Cardiac muscle cell (in vitro differentiated cells and primary cell): ENCODE measurements at regions not wholly inside any gene's neighbourhood (a gene's known extent, or its start where the extent isn't known, plus 50 kb on each side); places are given as distances from the start of the nearest gene placed in this dataset.

Source experiments
- DNase-seq, 2 donors: peaks; one replicate each; pipeline versions ENCODE4 v3.0.0 to v3.0.0-alpha.2; 2010 to 2017; ENCODE audit warnings: low read depth in 1 of 2, low spot score in 1 of 2
- H3K27ac ChIP-seq: fragments of 200-600 bp; sonication (generic); 2 replicates; pipeline ENCODE4 v1.5.1; 2016
- H3K27me3 ChIP-seq: fragments of 200-600 bp; sonication (generic); 2 replicates; pipeline ENCODE4 v1.6.0; 2016; ENCODE audit warnings: control low read depth
- H3K36me3 ChIP-seq: fragments of 200-600 bp; sonication (generic); 2 replicates; pipeline ENCODE4 v1.5.1; 2016; ENCODE audit warnings: control low read depth
- H3K4me1 ChIP-seq: fragments of 200-600 bp; sonication (generic); 2 replicates; pipeline ENCODE4 v1.8.1; 2017; ENCODE audit warnings: low read depth, mild to moderate bottlenecking, mixed run types
- H3K4me3 ChIP-seq: fragments of 200-600 bp; sonication (generic); 2 replicates; pipeline ENCODE4 v1.5.1; 2016; ENCODE audit warnings: mild to moderate bottlenecking
- H3K9me3 ChIP-seq: fragments of 200-600 bp; sonication (generic); 2 replicates; pipeline ENCODE4 v1.5.1; 2017; ENCODE audit warnings: low read depth, mild to moderate bottlenecking, control low read depth
- TF ChIP-seq, protein P1 (sequence below): IDR thresholded peaks from 2 replicates; pipeline ENCODE4 v1.5.1; 2012; ENCODE audit warnings: low read depth, mild to moderate bottlenecking, low read length

DNA sequence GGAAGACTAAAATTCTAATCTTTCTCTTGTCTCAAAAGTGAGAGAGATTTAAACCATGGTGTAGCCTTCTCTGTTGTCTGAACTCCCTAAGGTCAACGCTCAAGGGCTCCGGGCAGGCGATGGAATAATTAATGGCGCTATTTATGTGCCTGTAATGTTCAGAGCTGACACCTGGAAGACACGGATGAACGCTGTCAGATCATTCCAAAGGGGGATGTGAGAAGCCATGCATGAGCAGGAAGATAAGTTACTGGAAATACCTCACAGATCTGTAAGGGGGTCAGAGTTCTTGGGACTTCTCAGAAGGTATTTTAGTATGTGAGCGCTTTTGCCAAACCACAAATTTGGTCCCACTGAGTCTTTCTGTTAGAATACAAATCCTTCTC is 73.3 kb upstream of the MTPN start:
- Histone ChIP-seq H3K36me3 (no peaks in the 10 kb centered on the region), H3K4me3 (no peak overlapping the region), H3K9me3 (no peaks in the 10 kb centered on the region), H3K4me1 (peaks cover 12% of the 10 kb centered on the region), H3K27me3 (no peaks in the 10 kb centered on the region), H3K27ac (peak overlapping the region; percentile 68)
- DNase-seq, result no peak
- TF ChIP-seq, protein P1, sequence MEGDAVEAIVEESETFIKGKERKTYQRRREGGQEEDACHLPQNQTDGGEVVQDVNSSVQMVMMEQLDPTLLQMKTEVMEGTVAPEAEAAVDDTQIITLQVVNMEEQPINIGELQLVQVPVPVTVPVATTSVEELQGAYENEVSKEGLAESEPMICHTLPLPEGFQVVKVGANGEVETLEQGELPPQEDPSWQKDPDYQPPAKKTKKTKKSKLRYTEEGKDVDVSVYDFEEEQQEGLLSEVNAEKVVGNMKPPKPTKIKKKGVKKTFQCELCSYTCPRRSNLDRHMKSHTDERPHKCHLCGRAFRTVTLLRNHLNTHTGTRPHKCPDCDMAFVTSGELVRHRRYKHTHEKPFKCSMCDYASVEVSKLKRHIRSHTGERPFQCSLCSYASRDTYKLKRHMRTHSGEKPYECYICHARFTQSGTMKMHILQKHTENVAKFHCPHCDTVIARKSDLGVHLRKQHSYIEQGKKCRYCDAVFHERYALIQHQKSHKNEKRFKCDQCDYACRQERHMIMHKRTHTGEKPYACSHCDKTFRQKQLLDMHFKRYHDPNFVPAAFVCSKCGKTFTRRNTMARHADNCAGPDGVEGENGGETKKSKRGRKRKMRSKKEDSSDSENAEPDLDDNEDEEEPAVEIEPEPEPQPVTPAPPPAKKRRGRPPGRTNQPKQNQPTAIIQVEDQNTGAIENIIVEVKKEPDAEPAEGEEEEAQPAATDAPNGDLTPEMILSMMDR, result no peak

DNA sequence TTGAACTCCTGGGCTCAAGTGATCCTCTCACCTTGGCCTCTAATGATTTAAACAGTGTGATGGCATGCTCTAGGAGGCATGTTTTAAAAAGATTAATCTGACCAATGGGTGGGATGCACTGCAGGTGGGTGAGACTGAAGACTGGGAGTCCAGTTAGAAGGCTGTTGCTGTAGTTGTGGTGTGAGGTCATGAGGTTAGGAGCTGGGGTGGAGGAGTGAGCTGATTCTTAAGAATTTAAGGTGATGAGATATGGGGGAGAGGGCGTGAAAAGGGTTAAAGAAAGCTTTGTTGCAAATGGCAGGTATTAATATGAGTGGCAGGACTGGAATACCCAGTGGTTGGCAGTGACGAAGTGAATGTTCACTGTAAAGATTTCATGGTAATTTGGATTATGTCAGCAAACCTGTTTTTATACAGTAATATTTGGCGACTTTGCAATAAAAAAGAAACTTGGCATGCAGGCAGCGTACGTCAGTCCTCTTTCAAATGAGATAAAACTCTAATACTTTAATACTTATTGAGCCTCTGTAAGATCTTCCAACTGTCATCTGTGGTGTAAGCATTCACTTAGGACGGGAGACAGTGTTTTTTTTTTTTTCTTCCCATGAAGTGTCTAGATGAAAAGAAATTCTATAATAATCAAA is 72.8 kb upstream of the MTPN start:
- Histone ChIP-seq H3K4me3 (no peak overlapping the region), H3K36me3 (no peaks in the 10 kb centered on the region), H3K9me3 (no peaks in the 10 kb centered on the region), H3K27me3 (no peaks in the 10 kb centered on the region), H3K4me1 (peaks cover 12% of the 10 kb centered on the region), H3K27ac (no peak overlapping the region)
- TF ChIP-seq, protein P1, result no peak
- peak in 1 of 2 donors; percentile 10 for DNase-seq

DNA sequence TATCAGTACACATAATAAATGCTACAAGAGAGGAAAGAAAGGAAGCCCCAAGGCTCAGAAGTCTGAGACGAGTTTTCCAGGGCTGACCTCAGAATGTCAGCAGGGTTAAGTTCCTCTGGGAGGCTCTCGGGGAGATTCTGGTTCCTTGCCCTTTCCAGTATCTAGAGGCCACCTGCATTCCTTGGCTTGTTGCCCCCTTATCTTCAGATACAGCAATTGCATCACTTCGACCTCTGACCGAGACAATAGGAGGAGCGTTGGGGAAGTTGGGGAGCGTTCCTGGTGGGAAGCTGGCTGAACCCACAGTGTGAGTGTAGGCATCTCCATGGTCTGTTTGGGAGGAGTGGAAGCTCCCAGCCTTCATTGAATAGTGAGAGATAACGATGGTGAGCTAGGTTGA is 72.0 kb upstream of the MTPN start:
- Histone ChIP-seq H3K27me3 (no peaks in the 10 kb centered on the region), H3K27ac (no peak overlapping the region), H3K4me1 (peaks cover 12% of the 10 kb centered on the region), H3K9me3 (no peaks in the 10 kb centered on the region), H3K36me3 (no peaks in the 10 kb centered on the region), H3K4me3 (no peak overlapping the region)
- TF ChIP-seq, protein P1, result no peak
- DNase-seq, result no peak

DNA sequence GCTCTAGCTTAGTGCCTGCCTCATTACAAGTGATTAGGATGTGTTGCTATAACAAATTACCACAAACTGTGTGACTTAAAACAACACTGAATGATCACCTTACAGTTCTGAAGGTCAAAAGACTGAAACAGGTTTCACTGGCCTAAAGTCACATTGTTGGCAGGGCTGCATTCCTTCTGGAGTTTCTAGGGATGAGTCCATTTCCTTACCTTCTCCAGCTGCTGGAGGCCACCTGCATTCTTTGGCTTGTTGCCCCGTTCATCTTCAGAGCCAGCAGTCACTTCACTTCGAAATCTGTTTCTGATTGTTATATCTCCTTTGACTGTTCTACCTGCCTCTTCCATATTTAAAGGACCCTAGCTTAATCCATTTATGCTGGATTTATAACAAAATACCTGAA is 69.4 kb upstream of the MTPN start:
- H3K4me3 ChIP-seq, result no peak overlapping the region
- TF ChIP-seq, protein P1, result no peak
- no peaks in the 10 kb centered on the region for H3K9me3 ChIP-seq
- H3K4me1 ChIP-seq, result peaks cover 12% of the 10 kb centered on the region
- no peak for DNase-seq
- no peak overlapping the region for H3K27ac ChIP-seq
- no peaks in the 10 kb centered on the region for H3K27me3 ChIP-seq
- H3K36me3 ChIP-seq, result no peaks in the 10 kb centered on the region

DNA sequence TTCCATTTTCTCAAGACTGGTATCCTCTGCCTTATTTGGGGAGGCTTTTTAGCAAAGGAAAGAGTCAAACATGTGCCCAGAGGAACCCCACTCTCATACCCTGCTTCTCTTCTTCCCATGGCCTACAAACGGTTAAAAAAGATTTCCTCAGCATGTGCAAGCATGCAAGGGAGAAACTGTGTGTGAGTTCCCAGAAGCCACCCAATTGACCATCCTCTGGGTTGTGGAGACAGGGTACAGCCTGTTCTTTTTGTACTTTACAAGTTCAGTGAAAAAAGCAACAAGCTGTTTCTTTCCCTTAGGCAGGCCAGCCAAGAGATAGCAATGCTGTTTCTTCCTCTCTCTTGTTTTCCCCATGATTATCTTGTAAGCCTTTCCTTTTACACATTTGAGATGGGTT is 68.8 kb upstream of the MTPN start:
- Histone ChIP-seq H3K4me1 (peaks cover 8% of the 10 kb centered on the region), H3K27me3 (no peaks in the 10 kb centered on the region), H3K27ac (no peak overlapping the region), H3K36me3 (no peaks in the 10 kb centered on the region), H3K9me3 (no peaks in the 10 kb centered on the region), H3K4me3 (no peak overlapping the region)
- DNase-seq, result no peak
- TF ChIP-seq, protein P1, result no peak
